T-helper 17 cell (primary cell): ENCODE measurements at regions not wholly inside any gene's neighbourhood (a gene's known extent, or its start where the extent isn't known, plus 50 kb on each side); places are given as distances from the start of the nearest gene placed in this dataset.

ENCODE experiments used
- ATAC-seq: fragments of 150-1000 bp; cut with Tn5 transposase; 2 replicates; pipeline ENCODE4 v1.10.0; 2021; ENCODE audit warnings: mild to moderate bottlenecking, moderate library complexity
- DNase-seq, 3 donors: peaks; one replicate each; pipeline versions ENCODE4 v3.0.0 to v3.0.0-alpha.2; 2020 to 2021
- H3K9me3 ChIP-seq: one replicate; pipeline ENCODE4 v1.7.0; 2013; ENCODE audit warnings: low read length, mild to moderate bottlenecking; ENCODE audit not compliant: control insufficient read depth, poor library complexity, severe bottlenecking
- H3K27ac Mint-ChIP-seq: one replicate; pipeline ENCODE4 v1.8.0; 2022; ENCODE audit warnings: mild to moderate bottlenecking, moderate library complexity, mixed read lengths
- H3K27me3 Mint-ChIP-seq: one replicate; pipeline ENCODE4 v1.8.0; 2022; ENCODE audit warnings: mixed read lengths
- H3K36me3 Mint-ChIP-seq: one replicate; pipeline ENCODE4 v1.8.0; 2022; ENCODE audit warnings: low read depth, mixed read lengths
- H3K4me1 Mint-ChIP-seq: one replicate; pipeline ENCODE4 v1.8.0; 2022; ENCODE audit warnings: mild to moderate bottlenecking, mixed read lengths
- H3K4me3 Mint-ChIP-seq: one replicate; pipeline ENCODE4 v1.8.0; 2022; ENCODE audit warnings: mild to moderate bottlenecking, moderate library complexity, mixed read lengths

GRCh38 chr15:93493172-93493571, 404.2 kb upstream of the RGMA start:
- Mint-ChIP-seq H3K27ac (no peak overlapping the region), H3K4me1 (no peaks in the 10 kb centered on the region), H3K27me3 (peaks cover 43% of the 10 kb centered on the region), H3K36me3 (no peaks in the 10 kb centered on the region), H3K4me3 (no peak overlapping the region)
- no peaks in the 10 kb centered on the region for H3K9me3 ChIP-seq
- DNase-seq (no peak), ATAC-seq (no peak)

DNA sequence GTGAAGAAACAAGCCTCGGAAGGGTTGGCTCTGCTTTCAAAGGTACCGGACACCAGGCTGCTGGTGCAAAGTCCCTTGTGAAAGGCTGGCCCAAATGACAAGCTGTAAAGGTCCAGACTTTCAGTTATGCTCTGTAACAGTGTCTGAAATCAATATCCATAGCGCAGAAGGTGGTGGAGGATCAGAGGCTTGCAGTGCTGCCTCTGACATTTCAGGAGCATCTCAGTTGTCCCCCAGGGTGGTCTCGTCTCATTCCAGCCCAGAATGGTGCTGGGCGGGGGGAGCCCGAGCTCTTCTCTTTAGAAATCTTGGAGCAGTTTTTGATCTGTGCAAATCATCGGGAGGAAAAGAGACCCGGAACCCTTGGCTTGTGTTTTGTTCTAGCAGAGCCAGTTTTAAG, 402.3 kb upstream of the RGMA start:
- DNase-seq (no peak), ATAC-seq (no peak)
- peaks cover 43% of the 10 kb centered on the region for H3K27me3 Mint-ChIP-seq
- no peak overlapping the region for H3K27ac Mint-ChIP-seq
- no peaks in the 10 kb centered on the region for H3K9me3 ChIP-seq
- no peak overlapping the region for H3K4me3 Mint-ChIP-seq
- no peaks in the 10 kb centered on the region for H3K36me3 Mint-ChIP-seq
- H3K4me1 Mint-ChIP-seq = no peaks in the 10 kb centered on the region

GRCh38 chr15:93488296-93488713, 399.3 kb upstream of the RGMA start:
- H3K27me3 Mint-ChIP-seq = peaks cover 39% of the 10 kb centered on the region
- H3K4me1 Mint-ChIP-seq = no peaks in the 10 kb centered on the region
- ATAC-seq (no peak), DNase-seq (no peak)
- no peaks in the 10 kb centered on the region for H3K9me3 ChIP-seq
- no peaks in the 10 kb centered on the region for H3K36me3 Mint-ChIP-seq
- no peak overlapping the region for H3K4me3 Mint-ChIP-seq
- no peak overlapping the region for H3K27ac Mint-ChIP-seq

- Mint-ChIP-seq H3K4me3 (no peak overlapping the region), H3K27ac (no peak overlapping the region), H3K4me1 (no peaks in the 10 kb centered on the region), H3K27me3 (peaks cover 41% of the 10 kb centered on the region), H3K36me3 (peaks cover 3% of the 10 kb centered on the region)
- no peak for ATAC-seq
- DNase-seq = no peak
- no peaks in the 10 kb centered on the region for H3K9me3 ChIP-seq
These were observed 397.6 kb upstream of the RGMA start for GRCh38 chr15:93486407-93487117.

GRCh38 chr15:93485438-93486327, 396.7 kb upstream of the RGMA start:
- peaks cover 3% of the 10 kb centered on the region for H3K36me3 Mint-ChIP-seq

DNA sequence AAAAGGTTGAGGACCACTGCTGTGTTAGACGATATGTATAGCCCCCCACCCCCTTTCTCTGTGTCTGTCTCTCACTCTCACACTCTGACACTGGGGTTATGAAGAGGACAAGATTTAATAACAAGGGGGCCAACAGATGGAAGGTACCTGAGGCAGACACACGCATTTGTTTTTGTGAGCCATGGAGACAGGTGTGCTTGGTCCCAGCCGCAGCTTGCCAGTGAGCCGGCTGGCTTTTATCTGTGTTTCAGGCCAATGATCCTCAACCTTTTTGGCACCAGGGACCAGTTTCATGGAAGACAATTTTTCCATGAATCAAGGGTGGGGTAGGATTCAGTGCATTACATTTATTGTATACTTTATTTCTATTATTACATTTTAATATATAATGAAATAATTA, 394.9 kb upstream of the RGMA start:
- no peak for DNase-seq
- no peak overlapping the region for H3K4me3 Mint-ChIP-seq

More at GRCh38 chr15:93485438-93486327, 396.7 kb upstream of the RGMA start:
- Mint-ChIP-seq H3K4me1 (no peaks in the 10 kb centered on the region), H3K27ac (no peak overlapping the region), H3K27me3 (peaks cover 33% of the 10 kb centered on the region), H3K4me3 (no peak overlapping the region)
- DNase-seq = no peak
- no peak for ATAC-seq
- H3K9me3 ChIP-seq = no peaks in the 10 kb centered on the region

GRCh38 chr15:93482731-93483130, 393.7 kb upstream of the RGMA start:
- no peaks in the 10 kb centered on the region for H3K9me3 ChIP-seq
- peaks cover 25% of the 10 kb centered on the region for H3K27me3 Mint-ChIP-seq
- ATAC-seq (no peak), DNase-seq (no peak)
- H3K36me3 Mint-ChIP-seq = peaks cover 3% of the 10 kb centered on the region
- no peaks in the 10 kb centered on the region for H3K4me1 Mint-ChIP-seq
- no peak overlapping the region for H3K4me3 Mint-ChIP-seq
- H3K27ac Mint-ChIP-seq = no peak overlapping the region

More for the DNA sequence above, 394.9 kb upstream of the RGMA start:
- Mint-ChIP-seq H3K27ac (no peak overlapping the region), H3K27me3 (peaks cover 21% of the 10 kb centered on the region), H3K36me3 (peaks cover 3% of the 10 kb centered on the region), H3K4me1 (no peaks in the 10 kb centered on the region)
- no peak for ATAC-seq
- H3K9me3 ChIP-seq = no peaks in the 10 kb centered on the region

GRCh38 chr15:93479715-93480114, 390.7 kb upstream of the RGMA start:
- Mint-ChIP-seq H3K4me3 (no peak overlapping the region), H3K27ac (no peak overlapping the region), H3K4me1 (no peaks in the 10 kb centered on the region), H3K27me3 (peaks cover 27% of the 10 kb centered on the region), H3K36me3 (peaks cover 3% of the 10 kb centered on the region)
- no peaks in the 10 kb centered on the region for H3K9me3 ChIP-seq
- DNase-seq (no peak), ATAC-seq (no peak)

GRCh38 chr15:93478947-93479346, 389.9 kb upstream of the RGMA start:
- H3K9me3 ChIP-seq = no peaks in the 10 kb centered on the region
- H3K4me1 Mint-ChIP-seq = no peaks in the 10 kb centered on the region
- H3K36me3 Mint-ChIP-seq = peaks cover 3% of the 10 kb centered on the region
- peaks cover 27% of the 10 kb centered on the region for H3K27me3 Mint-ChIP-seq
- H3K27ac Mint-ChIP-seq = no peak overlapping the region
- DNase-seq (no peak), ATAC-seq (no peak)
- H3K4me3 Mint-ChIP-seq = no peak overlapping the region

- peaks cover 27% of the 10 kb centered on the region for H3K27me3 Mint-ChIP-seq
- no peak overlapping the region for H3K27ac Mint-ChIP-seq
- H3K9me3 ChIP-seq = no peaks in the 10 kb centered on the region
- H3K36me3 Mint-ChIP-seq = no peaks in the 10 kb centered on the region
- no peaks in the 10 kb centered on the region for H3K4me1 Mint-ChIP-seq
- no peak overlapping the region for H3K4me3 Mint-ChIP-seq
- no peak for DNase-seq
- ATAC-seq = no peak
These were observed 388.7 kb upstream of the RGMA start for GRCh38 chr15:93477721-93478120.

DNA sequence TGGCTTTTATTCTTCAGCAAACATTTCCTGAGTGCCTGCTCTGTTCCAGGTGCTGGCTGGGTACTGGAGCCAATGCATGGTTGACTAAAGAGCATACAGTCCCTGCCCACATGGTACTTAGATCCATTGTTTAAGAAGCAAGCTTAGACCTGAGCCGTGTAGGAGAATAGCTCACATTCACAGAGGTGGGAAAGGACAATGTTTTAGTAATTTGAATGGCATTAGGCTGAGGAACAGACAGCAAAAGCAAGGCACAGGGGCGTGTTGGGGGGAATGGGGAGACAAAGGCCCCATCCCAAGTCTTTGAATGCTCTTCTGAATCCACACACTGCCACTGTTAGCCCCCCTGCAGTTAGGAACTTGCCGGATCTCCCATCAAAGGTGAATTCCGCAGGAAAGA, 388.2 kb upstream of the RGMA start:
- H3K4me3 Mint-ChIP-seq = no peak overlapping the region
- ATAC-seq (no peak), DNase-seq (no peak)
- H3K36me3 Mint-ChIP-seq = no peaks in the 10 kb centered on the region
- H3K4me1 Mint-ChIP-seq = no peaks in the 10 kb centered on the region
- H3K27ac Mint-ChIP-seq = no peak overlapping the region
- no peaks in the 10 kb centered on the region for H3K9me3 ChIP-seq
- H3K27me3 Mint-ChIP-seq = peaks cover 27% of the 10 kb centered on the region

DNA sequence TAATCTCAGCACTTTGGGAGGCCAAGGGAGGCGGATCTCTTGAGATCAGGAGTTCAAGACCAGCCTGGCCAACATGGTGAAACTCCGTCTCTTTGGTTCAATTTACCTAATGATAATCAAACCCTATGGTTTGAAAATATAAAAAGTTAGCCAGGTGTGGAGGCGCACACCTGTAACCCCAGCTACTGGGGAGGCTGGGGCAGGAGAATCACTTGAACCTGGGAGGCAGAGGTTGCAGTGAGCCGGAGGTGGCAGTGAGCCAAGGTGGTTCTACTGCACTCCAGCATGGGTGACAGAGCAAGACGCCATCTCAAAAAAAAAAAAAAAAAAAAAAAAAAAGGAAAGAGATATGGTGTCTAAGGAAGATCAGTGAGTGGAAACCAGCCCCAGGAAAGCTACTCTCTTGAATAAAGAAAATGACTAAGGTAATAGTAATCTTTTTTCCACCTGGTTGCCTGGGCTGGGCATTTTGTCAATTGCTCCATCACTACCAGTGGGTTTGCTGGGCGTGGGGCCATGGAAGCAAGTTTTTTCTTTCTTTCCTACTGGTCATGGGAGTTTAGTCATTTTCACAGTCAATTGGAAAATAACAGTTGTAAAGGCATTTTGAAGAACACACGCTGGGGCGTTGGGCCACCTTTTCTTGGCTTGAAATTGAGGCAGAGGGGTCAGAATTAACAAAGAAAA, 387.6 kb upstream of the RGMA start:
- Mint-ChIP-seq H3K36me3 (no peaks in the 10 kb centered on the region), H3K27me3 (peaks cover 27% of the 10 kb centered on the region), H3K4me1 (no peaks in the 10 kb centered on the region), H3K27ac (no peak overlapping the region), H3K4me3 (no peak overlapping the region)
- DNase-seq (no peak), ATAC-seq (no peak)
- H3K9me3 ChIP-seq = no peaks in the 10 kb centered on the region

DNA sequence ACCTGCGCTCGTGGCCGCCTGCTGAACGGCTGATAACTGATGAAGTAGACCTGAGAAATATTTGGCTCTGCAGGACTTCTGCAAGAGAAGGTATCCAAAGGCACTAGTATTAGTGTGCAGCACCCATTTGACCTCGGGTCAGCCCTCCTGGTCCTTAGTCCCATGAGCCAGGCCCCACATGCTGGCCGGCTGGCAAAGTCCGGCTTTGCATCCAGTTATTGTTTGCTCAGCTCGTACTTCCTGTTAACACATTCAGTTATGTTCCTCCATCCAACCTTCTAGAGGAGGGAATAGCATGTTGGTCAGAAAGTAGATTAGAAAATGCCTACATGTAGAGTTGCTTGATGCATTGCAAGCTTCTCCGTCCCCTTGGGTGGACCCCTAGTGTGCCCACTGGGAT, 385.7 kb upstream of the RGMA start:
- no peaks in the 10 kb centered on the region for H3K36me3 Mint-ChIP-seq
- H3K27ac Mint-ChIP-seq = no peak overlapping the region
- DNase-seq (no peak), ATAC-seq (no peak)
- no peak overlapping the region for H3K4me3 Mint-ChIP-seq
- no peaks in the 10 kb centered on the region for H3K4me1 Mint-ChIP-seq
- no peaks in the 10 kb centered on the region for H3K9me3 ChIP-seq
- H3K27me3 Mint-ChIP-seq = peaks cover 27% of the 10 kb centered on the region
